Peyer's patch (tissue), 4 donors: ENCODE measurements at regions not wholly inside any gene's neighbourhood (a gene's known extent, or its start where the extent isn't known, plus 50 kb on each side); places are given as distances from the start of the nearest gene placed in this dataset.

Experiments used
- POLR2A ChIP-seq, 2 donors: fragments of 450-650 bp; IDR thresholded peaks; one replicate each; pipeline ENCODE4 v1.5.1; 2017; ENCODE audit warnings: antibody characterized with exemption in 2 of 2, mild to moderate bottlenecking in 2 of 2, moderate library complexity in 2 of 2
- TF ChIP-seq, protein P1 (sequence below), 6 experiments: fragments of 450-650 bp in 4 of 6; fragments of 200-600 bp in 2 of 6; sonication (generic) in 1 of 6; IDR thresholded peaks; one replicate each; pipeline ENCODE4 v1.5.1; 2017 to 2019; ENCODE audit warnings: antibody characterized with exemption in 6 of 6, mild to moderate bottlenecking in 3 of 6, moderate library complexity in 1 of 6

DNA sequence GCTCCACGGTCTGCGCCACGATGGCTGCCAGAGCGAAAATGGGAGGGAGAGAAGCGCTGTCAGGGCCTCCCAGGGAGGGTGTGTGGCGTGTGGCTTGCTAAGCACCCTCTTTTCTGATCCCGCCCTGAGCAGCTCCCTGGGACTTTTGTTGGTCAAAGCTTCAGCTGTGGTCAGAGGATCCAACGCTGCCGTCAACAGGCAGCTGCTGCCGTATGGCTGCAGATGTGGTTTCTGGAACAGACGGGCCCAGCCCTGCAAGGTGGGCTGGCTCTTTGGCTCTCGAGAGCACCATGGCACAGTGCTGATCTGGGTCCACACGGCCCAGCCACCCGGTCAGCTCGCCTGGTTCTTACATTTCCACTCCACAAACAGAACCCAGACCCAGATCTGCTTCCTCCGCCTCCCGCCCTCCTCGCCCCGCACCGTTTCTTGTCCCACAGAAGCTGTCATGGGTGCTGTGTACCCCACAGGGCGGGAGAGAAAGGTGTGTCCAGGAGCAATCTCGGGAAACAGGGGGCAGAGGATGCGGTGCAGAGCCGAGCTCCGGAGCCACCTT lies 86.0 kb upstream of the BHLHE23 start:
- TF ChIP-seq POLR2A (IDR thresholded peaks at IDR 0.05): no peak
- TF ChIP-seq, protein P1, sequence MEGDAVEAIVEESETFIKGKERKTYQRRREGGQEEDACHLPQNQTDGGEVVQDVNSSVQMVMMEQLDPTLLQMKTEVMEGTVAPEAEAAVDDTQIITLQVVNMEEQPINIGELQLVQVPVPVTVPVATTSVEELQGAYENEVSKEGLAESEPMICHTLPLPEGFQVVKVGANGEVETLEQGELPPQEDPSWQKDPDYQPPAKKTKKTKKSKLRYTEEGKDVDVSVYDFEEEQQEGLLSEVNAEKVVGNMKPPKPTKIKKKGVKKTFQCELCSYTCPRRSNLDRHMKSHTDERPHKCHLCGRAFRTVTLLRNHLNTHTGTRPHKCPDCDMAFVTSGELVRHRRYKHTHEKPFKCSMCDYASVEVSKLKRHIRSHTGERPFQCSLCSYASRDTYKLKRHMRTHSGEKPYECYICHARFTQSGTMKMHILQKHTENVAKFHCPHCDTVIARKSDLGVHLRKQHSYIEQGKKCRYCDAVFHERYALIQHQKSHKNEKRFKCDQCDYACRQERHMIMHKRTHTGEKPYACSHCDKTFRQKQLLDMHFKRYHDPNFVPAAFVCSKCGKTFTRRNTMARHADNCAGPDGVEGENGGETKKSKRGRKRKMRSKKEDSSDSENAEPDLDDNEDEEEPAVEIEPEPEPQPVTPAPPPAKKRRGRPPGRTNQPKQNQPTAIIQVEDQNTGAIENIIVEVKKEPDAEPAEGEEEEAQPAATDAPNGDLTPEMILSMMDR (IDR thresholded peaks at IDR 0.05): no peak
